K562 (cell line): ENCODE measurements at regions not wholly inside any gene's neighbourhood (a gene's known extent, or its start where the extent isn't known, plus 50 kb on each side); places are given as distances from the start of the nearest gene placed in this dataset.

Experiments used
- ATAC-seq: fragments of 200-7000 bp; cut with Tn5 transposase; 3 replicates; pipeline ENCODE4 v1.9.1; 2020; ENCODE audit warnings: moderate library complexity
- BruUV-seq: library from RNA; stranded (reverse); fragments of 400-500 nt; replicated peaks from 2 replicates; lab custom pipeline; 2021; lab: Mats Ljungman, UMichigan
- CTCF ChIA-PET: fragments of 300-600 bp; formaldehyde crosslinking; extraction: SDS; loops from one replicate; lab custom pipeline; 2021; ENCODE audit warnings: low intra/inter-chr PET ratio; lab: Yijun Ruan, JAX
- POLR2A ChIA-PET: fragments of 300-600, 350-650 bp; sonication (Branson Sonifier 250); formaldehyde crosslinking; extraction: SDS; loops from one replicate; lab custom pipeline; 2021; ENCODE audit warnings: antibody characterized with exemption, inconsistent platforms; lab: Yijun Ruan, JAX
- DNase-seq, 4 experiments: peaks; one replicate each; pipeline versions ENCODE4 v3.0.0 to v3.0.0-alpha.2; 2011 to 2018; ENCODE audit warnings: low spot score in 3 of 4, mixed read lengths in 3 of 4; ENCODE audit errors: extremely low read depth in 1 of 4
- FAIRE-seq: peaks from 2 replicates; lab custom pipeline; 2011; peaks lifted over from hg19 to GRCh38; lab: Jason Lieb, UNC
- H2AFZ ChIP-seq: 2 replicates; pipeline ENCODE4 v1.6.0; 2011; ENCODE audit warnings: low read depth, low read length, control low read depth, inconsistent platforms
- H3K27ac ChIP-seq: fragments of 200-600 bp; 3 replicates; pipeline ENCODE4 v1.8.0; 2011; ENCODE audit warnings: low read depth, mild to moderate bottlenecking, control low read depth, inconsistent platforms, low read length, moderate library complexity, mixed read lengths; ENCODE audit errors: extremely low read depth
- H3K27me3 ChIP-seq, 2 experiments: fragments of 300-600 bp in 1 of 2; 2 replicates in 1 of 2; 3 replicates in 1 of 2; pipeline versions ENCODE4 v1.6.0 to v1.8.0; 2011; ENCODE audit warnings: inconsistent platforms in 2 of 2, low read length in 2 of 2, mild to moderate bottlenecking in 1 of 2, mixed read lengths in 1 of 2, moderate library complexity in 1 of 2; ENCODE audit not compliant: control insufficient read depth in 2 of 2, insufficient read depth in 2 of 2
- H3K36me3 ChIP-seq: fragments of 300-600 bp; 3 replicates; pipeline ENCODE4 v1.8.0; 2011; ENCODE audit warnings: mild to moderate bottlenecking, low read length, inconsistent platforms; ENCODE audit not compliant: control insufficient read depth, insufficient read depth
- H3K4me1 ChIP-seq, 2 experiments: fragments of 200-600 bp in 1 of 2; replicated peaks in 1 of 2; 2 replicates in 1 of 2; 3 replicates in 1 of 2; pipeline versions ENCODE4 v1.5.1 to v1.8.0; 2011; ENCODE audit warnings: inconsistent platforms in 2 of 2, low read length in 2 of 2, mild to moderate bottlenecking in 1 of 2, mixed read lengths in 1 of 2, moderate library complexity in 1 of 2; ENCODE audit not compliant: control insufficient read depth in 2 of 2, insufficient read depth in 2 of 2
- H3K4me2 ChIP-seq: 2 replicates; pipeline ENCODE4 v1.6.1; 2011; ENCODE audit warnings: low read length, control low read depth, inconsistent platforms, mixed read lengths; ENCODE audit not compliant: insufficient read depth
- H3K4me3 ChIP-seq: fragments of 200-600 bp; sonication (generic), shearing (Covaris generic); 2 replicates; pipeline ENCODE4 v1.5.1; 2016; ENCODE audit warnings: control low read depth, inconsistent platforms
- H3K79me2 ChIP-seq: fragments of 200-600 bp; 3 replicates; pipeline ENCODE4 v1.8.0; 2011; ENCODE audit warnings: low read length, inconsistent platforms; ENCODE audit not compliant: control insufficient read depth, insufficient read depth
- H3K9ac ChIP-seq, 2 experiments: 2 replicates each; pipeline versions ENCODE4 v1.6.0 to v1.6.1; 2011; ENCODE audit warnings: low read depth in 2 of 2, low read length in 2 of 2, control low read depth in 1 of 2, inconsistent platforms in 1 of 2, mild to moderate bottlenecking in 1 of 2, mixed read lengths in 1 of 2; ENCODE audit not compliant: insufficient read depth in 1 of 2
- H3K9me1 ChIP-seq: one replicate; pipeline ENCODE4 v1.6.0; 2011; ENCODE audit warnings: inconsistent platforms, mild to moderate bottlenecking, low read length, moderate library complexity; ENCODE audit not compliant: control insufficient read depth, insufficient read depth
- H3K9me3 ChIP-seq: replicated peaks from 2 replicates; pipeline ENCODE4 v1.5.1; 2011; ENCODE audit warnings: low read depth, low read length, inconsistent platforms; ENCODE audit not compliant: control insufficient read depth, insufficient read depth
- H4K20me1 ChIP-seq: replicated peaks from 2 replicates; pipeline ENCODE4 v1.6.1; 2011; ENCODE audit warnings: low read length, inconsistent platforms, mixed read lengths; ENCODE audit not compliant: control insufficient read depth, insufficient read depth
- EHMT2 ChIP-seq: fragments of 450-650 bp; IDR thresholded peaks from 2 replicates; pipeline ENCODE4 v1.6.1; 2018; ENCODE audit warnings: antibody characterized with exemption
- GABPB1 ChIP-seq: sonication (generic); formaldehyde crosslinking; IDR thresholded peaks from 2 replicates; pipeline ENCODE4 v1.8.0; 2022; ENCODE audit warnings: mild to moderate bottlenecking, missing genetic modification reagents
- MAFF ChIP-seq: IDR thresholded peaks from 2 replicates; pipeline ENCODE4 v1.6.1; 2012; ENCODE audit warnings: low read length, improper control_type of control experiment
- PML ChIP-seq: IDR thresholded peaks from 2 replicates; pipeline ENCODE4 v1.6.1; 2012; ENCODE audit warnings: low read length, inconsistent platforms
- RHOXF2B ChIP-seq: fragments of 250-450 bp; sonication (Bioruptor Pico); conservative IDR thresholded peaks from 2 replicates; pipeline ENCODE4 v1.5.1; 2021
- SRSF7 ChIP-seq: fragments of 200-400 bp; formaldehyde crosslinking; optimal IDR thresholded peaks from 2 replicates; pipeline ENCODE3; 2017; ENCODE audit warnings: mild to moderate bottlenecking, low read depth, low read length
- THRAP3 ChIP-seq: fragments of 450-650 bp; IDR thresholded peaks from 2 replicates; pipeline ENCODE4 v1.6.1; 2016; ENCODE audit warnings: mild to moderate bottlenecking, inconsistent platforms, borderline replicate concordance
- ZC3H11A ChIP-seq: IDR thresholded peaks from 2 replicates; pipeline ENCODE4 v1.6.1; 2012; ENCODE audit warnings: low read depth, low read length, improper control_type of control experiment
- ZNF780A ChIP-seq: fragments of 250-450 bp; sonication (Bioruptor Pico); IDR thresholded peaks from 2 replicates; pipeline ENCODE4 v1.5.0; 2021; ENCODE audit warnings: mild to moderate bottlenecking
- WGBS: fragments of 100-300 bp; shearing (Covaris generic); methylation state at CpG from one replicate; pipeline ENCODE4 v1.1.6; 2016; ENCODE audit warnings: low coverage, mixed read lengths; ENCODE audit not compliant: insufficient coverage; ENCODE audit errors: missing lambda C conversion rate; 5-methylcytosine and 5-hydroxymethylcytosine counted together
- in situ Hi-C: fragments of 300-500 bp; cut with MboI; formaldehyde crosslinking; loops from 4 replicates; pipeline ENCODE4 v1.15.0; 2018; ENCODE audit warnings: inconsistent platforms, mixed read lengths
- intact Hi-C: fragments of 100-400 bp; cut with micrococcal nuclease; formaldehyde crosslinking; loops from 2 replicates; pipeline ENCODE4 v1.14.2; 2022
- TF ChIP-seq, protein P1 (sequence below): IDR thresholded peaks from 2 replicates; pipeline ENCODE4 v1.6.1; 2016; ENCODE audit warnings: missing genetic modification characterization, missing compliant biosample characterization
- TF ChIP-seq, protein P2 (sequence below): sonication (generic); formaldehyde crosslinking; IDR thresholded peaks from 2 replicates; pipeline ENCODE4 v1.8.0; 2022; ENCODE audit warnings: mild to moderate bottlenecking, low read depth, missing genetic modification reagents
- TF ChIP-seq, protein P3 (sequence below): sonication (generic); formaldehyde crosslinking; IDR thresholded peaks from 2 replicates; pipeline ENCODE4 v1.8.0; 2023; ENCODE audit warnings: missing genetic modification reagents, mild to moderate bottlenecking, borderline replicate concordance
- TF ChIP-seq, protein P4 (sequence below): fragments of 250-450 bp; sonication (Bioruptor Pico); IDR thresholded peaks from 2 replicates; pipeline ENCODE4 v1.8.0; 2021; ENCODE audit warnings: moderate library complexity, mild to moderate bottlenecking, inconsistent platforms

DNA sequence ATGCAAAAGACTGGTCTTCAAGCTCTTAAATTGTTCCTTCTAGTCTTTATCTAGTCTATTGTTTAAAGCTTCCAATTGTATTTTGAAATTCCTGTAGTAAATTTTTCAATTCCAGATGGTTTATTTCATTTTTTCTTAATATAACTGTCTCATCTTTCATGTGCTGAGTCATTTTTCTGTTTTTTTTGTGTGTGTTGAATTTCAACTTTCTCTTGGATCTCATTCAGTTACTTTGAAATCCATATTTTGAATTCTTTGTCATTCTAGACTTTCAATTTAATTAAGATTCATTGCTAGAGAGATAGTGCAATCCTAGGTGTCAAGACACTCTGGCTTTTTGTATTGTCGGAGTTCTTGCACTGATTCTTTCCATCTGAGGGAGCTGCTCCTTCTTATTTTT is 128.0 kb upstream of the PRKG2 start:
- no peaks in the 10 kb centered on the region for H3K79me2 ChIP-seq
- in situ Hi-C loops: loop anchor here (25.0 kb wide), 1 partner anchor 256 kb away; no protein-coding TSS in a partner anchor
- ATAC-seq: no peak
- no peaks in the 10 kb centered on the region for H3K27me3 ChIP-seq
- H3K9me1 ChIP-seq: no peaks in the 10 kb centered on the region
- CTCF ChIA-PET: no interaction called here
- no peak overlapping the region for H3K9ac ChIP-seq
- H4K20me1 ChIP-seq: no peaks in the 10 kb centered on the region
- no peak overlapping the region for H3K27ac ChIP-seq
- H3K9me3 ChIP-seq: no peaks in the 10 kb centered on the region
- H3K36me3 ChIP-seq: no peaks in the 10 kb centered on the region
- no peak overlapping the region for H3K4me3 ChIP-seq
- 0% methylated on average over 1 of the region's 1 CpG for WGBS
- no peak overlapping the region for H2AFZ ChIP-seq
- POLR2A ChIA-PET: no interaction called here
- H3K4me2 ChIP-seq: no peak overlapping the region
- TF ChIP-seq GABPB1 (no peak), RHOXF2B (no peak), ZNF780A (CRISPR knock-in tag) (no peak), THRAP3 (no peak), PML (no peak), SRSF7 (no peak), EHMT2 (no peak), MAFF (no peak), ZC3H11A (no peak)
- TF ChIP-seq, protein P1, sequence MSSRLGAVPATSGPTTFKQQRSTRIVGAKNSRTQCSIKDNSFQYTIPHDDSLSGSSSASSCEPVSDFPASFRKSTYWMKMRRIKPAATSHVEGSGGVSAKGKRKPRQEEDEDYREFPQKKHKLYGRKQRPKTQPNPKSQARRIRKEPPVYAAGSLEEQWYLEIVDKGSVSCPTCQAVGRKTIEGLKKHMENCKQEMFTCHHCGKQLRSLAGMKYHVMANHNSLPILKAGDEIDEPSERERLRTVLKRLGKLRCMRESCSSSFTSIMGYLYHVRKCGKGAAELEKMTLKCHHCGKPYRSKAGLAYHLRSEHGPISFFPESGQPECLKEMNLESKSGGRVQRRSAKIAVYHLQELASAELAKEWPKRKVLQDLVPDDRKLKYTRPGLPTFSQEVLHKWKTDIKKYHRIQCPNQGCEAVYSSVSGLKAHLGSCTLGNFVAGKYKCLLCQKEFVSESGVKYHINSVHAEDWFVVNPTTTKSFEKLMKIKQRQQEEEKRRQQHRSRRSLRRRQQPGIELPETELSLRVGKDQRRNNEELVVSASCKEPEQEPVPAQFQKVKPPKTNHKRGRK (tag): no peak
- TF ChIP-seq, protein P2, sequence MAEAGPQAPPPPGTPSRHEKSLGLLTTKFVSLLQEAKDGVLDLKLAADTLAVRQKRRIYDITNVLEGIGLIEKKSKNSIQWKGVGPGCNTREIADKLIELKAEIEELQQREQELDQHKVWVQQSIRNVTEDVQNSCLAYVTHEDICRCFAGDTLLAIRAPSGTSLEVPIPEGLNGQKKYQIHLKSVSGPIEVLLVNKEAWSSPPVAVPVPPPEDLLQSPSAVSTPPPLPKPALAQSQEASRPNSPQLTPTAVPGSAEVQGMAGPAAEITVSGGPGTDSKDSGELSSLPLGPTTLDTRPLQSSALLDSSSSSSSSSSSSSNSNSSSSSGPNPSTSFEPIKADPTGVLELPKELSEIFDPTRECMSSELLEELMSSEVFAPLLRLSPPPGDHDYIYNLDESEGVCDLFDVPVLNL (CRISPR knock-in tag): no peak
- TF ChIP-seq, protein P3, sequence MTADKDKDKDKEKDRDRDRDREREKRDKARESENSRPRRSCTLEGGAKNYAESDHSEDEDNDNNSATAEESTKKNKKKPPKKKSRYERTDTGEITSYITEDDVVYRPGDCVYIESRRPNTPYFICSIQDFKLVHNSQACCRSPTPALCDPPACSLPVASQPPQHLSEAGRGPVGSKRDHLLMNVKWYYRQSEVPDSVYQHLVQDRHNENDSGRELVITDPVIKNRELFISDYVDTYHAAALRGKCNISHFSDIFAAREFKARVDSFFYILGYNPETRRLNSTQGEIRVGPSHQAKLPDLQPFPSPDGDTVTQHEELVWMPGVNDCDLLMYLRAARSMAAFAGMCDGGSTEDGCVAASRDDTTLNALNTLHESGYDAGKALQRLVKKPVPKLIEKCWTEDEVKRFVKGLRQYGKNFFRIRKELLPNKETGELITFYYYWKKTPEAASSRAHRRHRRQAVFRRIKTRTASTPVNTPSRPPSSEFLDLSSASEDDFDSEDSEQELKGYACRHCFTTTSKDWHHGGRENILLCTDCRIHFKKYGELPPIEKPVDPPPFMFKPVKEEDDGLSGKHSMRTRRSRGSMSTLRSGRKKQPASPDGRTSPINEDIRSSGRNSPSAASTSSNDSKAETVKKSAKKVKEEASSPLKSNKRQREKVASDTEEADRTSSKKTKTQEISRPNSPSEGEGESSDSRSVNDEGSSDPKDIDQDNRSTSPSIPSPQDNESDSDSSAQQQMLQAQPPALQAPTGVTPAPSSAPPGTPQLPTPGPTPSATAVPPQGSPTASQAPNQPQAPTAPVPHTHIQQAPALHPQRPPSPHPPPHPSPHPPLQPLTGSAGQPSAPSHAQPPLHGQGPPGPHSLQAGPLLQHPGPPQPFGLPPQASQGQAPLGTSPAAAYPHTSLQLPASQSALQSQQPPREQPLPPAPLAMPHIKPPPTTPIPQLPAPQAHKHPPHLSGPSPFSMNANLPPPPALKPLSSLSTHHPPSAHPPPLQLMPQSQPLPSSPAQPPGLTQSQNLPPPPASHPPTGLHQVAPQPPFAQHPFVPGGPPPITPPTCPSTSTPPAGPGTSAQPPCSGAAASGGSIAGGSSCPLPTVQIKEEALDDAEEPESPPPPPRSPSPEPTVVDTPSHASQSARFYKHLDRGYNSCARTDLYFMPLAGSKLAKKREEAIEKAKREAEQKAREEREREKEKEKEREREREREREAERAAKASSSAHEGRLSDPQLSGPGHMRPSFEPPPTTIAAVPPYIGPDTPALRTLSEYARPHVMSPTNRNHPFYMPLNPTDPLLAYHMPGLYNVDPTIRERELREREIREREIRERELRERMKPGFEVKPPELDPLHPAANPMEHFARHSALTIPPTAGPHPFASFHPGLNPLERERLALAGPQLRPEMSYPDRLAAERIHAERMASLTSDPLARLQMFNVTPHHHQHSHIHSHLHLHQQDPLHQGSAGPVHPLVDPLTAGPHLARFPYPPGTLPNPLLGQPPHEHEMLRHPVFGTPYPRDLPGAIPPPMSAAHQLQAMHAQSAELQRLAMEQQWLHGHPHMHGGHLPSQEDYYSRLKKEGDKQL: no peak
- TF ChIP-seq, protein P4, sequence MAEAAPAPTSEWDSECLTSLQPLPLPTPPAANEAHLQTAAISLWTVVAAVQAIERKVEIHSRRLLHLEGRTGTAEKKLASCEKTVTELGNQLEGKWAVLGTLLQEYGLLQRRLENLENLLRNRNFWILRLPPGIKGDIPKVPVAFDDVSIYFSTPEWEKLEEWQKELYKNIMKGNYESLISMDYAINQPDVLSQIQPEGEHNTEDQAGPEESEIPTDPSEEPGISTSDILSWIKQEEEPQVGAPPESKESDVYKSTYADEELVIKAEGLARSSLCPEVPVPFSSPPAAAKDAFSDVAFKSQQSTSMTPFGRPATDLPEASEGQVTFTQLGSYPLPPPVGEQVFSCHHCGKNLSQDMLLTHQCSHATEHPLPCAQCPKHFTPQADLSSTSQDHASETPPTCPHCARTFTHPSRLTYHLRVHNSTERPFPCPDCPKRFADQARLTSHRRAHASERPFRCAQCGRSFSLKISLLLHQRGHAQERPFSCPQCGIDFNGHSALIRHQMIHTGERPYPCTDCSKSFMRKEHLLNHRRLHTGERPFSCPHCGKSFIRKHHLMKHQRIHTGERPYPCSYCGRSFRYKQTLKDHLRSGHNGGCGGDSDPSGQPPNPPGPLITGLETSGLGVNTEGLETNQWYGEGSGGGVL: no peak
- BruUV-seq: no TSS peak
- intact Hi-C loops: no loop called here
- FAIRE-seq: no peak
- DNase-seq: no peak
- no peaks in the 10 kb centered on the region for H3K4me1 ChIP-seq
